GM12878 (cell line): ENCODE measurements at regions not wholly inside any gene's neighbourhood (a gene's known extent, or its start where the extent isn't known, plus 50 kb on each side); places are given as distances from the start of the nearest gene placed in this dataset.

Source experiments
- ATAC-seq: fragments of 200-7000 bp; cut with Tn5 transposase; 3 replicates; pipeline ENCODE4 v1.9.1; 2020; ENCODE audit warnings: mild to moderate bottlenecking, moderate library complexity
- BruUV-seq: library from RNA; stranded (reverse); fragments of 400-500 nt; replicated peaks from 2 replicates; lab custom pipeline; 2021; lab: Mats Ljungman, UMichigan
- CTCF ChIA-PET: fragments of 300-600 bp; sonication (Branson Sonifier 250); formaldehyde crosslinking; extraction: SDS; loops from one replicate; lab custom pipeline; 2021; ENCODE audit warnings: inconsistent platforms; lab: Yijun Ruan, JAX
- POLR2A ChIA-PET: fragments of 350-600 bp; formaldehyde crosslinking; extraction: SDS; loops from one replicate; lab custom pipeline; 2021; ENCODE audit warnings: inconsistent platforms; lab: Charles Lee
- RAD21 ChIA-PET: fragments of 300-600 bp; sonication (Branson Sonifier 250); formaldehyde crosslinking; loops from one replicate; lab custom pipeline; 2023; ENCODE audit warnings: antibody characterized with exemption; ENCODE audit not compliant: unreplicated experiment; lab: Charles Lee
- SMC1A ChIA-PET: fragments of 300-600 bp; sonication (Branson Sonifier 250); formaldehyde crosslinking; loops from one replicate; lab custom pipeline; 2023; ENCODE audit not compliant: unreplicated experiment, uncharacterized antibody; lab: Charles Lee
- DNase-seq: peaks from one replicate; pipeline ENCODE4 v3.0.0-alpha.2; 2011; ENCODE audit warnings: low read depth, low spot score
- FAIRE-seq: peaks from 3 replicates; lab custom pipeline; 2011; peaks lifted over from hg19 to GRCh38; lab: Jason Lieb, UNC
- H2AFZ ChIP-seq: 2 replicates; pipeline ENCODE4 v1.6.0; 2011; ENCODE audit warnings: low read depth, low read length, control low read depth; ENCODE audit not compliant: control insufficient read depth
- H3K27ac ChIP-seq: 2 replicates; pipeline ENCODE4 v1.5.1; 2011; ENCODE audit warnings: control low read depth; ENCODE audit not compliant: control insufficient read depth, insufficient read depth
- H3K27me3 ChIP-seq, 2 experiments: replicated peaks in 1 of 2; 2 replicates each; pipeline versions ENCODE4 v1.6.0 to v1.6.1; 2011; ENCODE audit warnings: low read length in 1 of 2; ENCODE audit not compliant: control insufficient read depth in 2 of 2, insufficient read depth in 2 of 2
- H3K36me3 ChIP-seq, 2 experiments: 2 replicates each; pipeline ENCODE4 v1.5.1; 2011; ENCODE audit warnings: low read length in 1 of 2; ENCODE audit not compliant: control insufficient read depth in 2 of 2, insufficient read depth in 2 of 2
- H3K4me1 ChIP-seq: 2 replicates; pipeline ENCODE4 v1.6.1; 2011; ENCODE audit warnings: mild to moderate bottlenecking, low read length, moderate library complexity, mixed read lengths; ENCODE audit not compliant: control insufficient read depth, insufficient read depth
- H3K4me2 ChIP-seq: 2 replicates; pipeline ENCODE4 v1.6.0; 2011; ENCODE audit warnings: control low read depth; ENCODE audit not compliant: control insufficient read depth, insufficient read depth
- H3K4me3 ChIP-seq: fragments of 200-600 bp; sonication (generic); 2 replicates; pipeline ENCODE4 v1.5.1; 2016
- H3K79me2 ChIP-seq: 2 replicates; pipeline ENCODE4 v1.6.0; 2011; ENCODE audit warnings: low read length; ENCODE audit not compliant: control insufficient read depth, insufficient read depth
- H3K9ac ChIP-seq: 2 replicates; pipeline ENCODE4 v1.8.0; 2011; ENCODE audit warnings: low read length, control low read depth, mixed read lengths; ENCODE audit not compliant: control insufficient read depth, insufficient read depth
- H3K9me3 ChIP-seq: replicated peaks from 3 replicates; pipeline ENCODE4 v1.5.1; 2011; ENCODE audit warnings: mild to moderate bottlenecking, low read length; ENCODE audit not compliant: control insufficient read depth, insufficient read depth
- H4K20me1 ChIP-seq: 2 replicates; pipeline ENCODE4 v1.6.0; 2011; ENCODE audit not compliant: control insufficient read depth, insufficient read depth
- BHLHE40 ChIP-seq, 2 experiments: fragments of 450-650 bp in 1 of 2; IDR thresholded peaks; 2 replicates each; pipeline ENCODE4 v1.6.1; 2011 to 2017; ENCODE audit warnings: low read depth in 2 of 2, borderline replicate concordance in 1 of 2, improper control_type of control experiment in 1 of 2, low read length in 1 of 2, mild to moderate bottlenecking in 1 of 2
- FOXK2 ChIP-seq: fragments of 450-650 bp; IDR thresholded peaks from 2 replicates; pipeline ENCODE4 v1.6.1; 2017; ENCODE audit warnings: mild to moderate bottlenecking, moderate library complexity
- HDAC2 ChIP-seq: fragments of 200-600 bp; sonication (generic); IDR thresholded peaks from 2 replicates; pipeline ENCODE4 v1.6.1; 2017
- MYB ChIP-seq: fragments of 150-350 bp; IDR thresholded peaks from 2 replicates; pipeline ENCODE4 v1.6.1; 2014; ENCODE audit warnings: mild to moderate bottlenecking, low read depth, low read length, borderline replicate concordance
- NFXL1 ChIP-seq: fragments of 450-650 bp; IDR thresholded peaks from 2 replicates; pipeline ENCODE4 v1.6.1; 2017; ENCODE audit warnings: antibody characterized with exemption, mild to moderate bottlenecking, borderline replicate concordance
- RB1 ChIP-seq: fragments of 450-650 bp; formaldehyde crosslinking; IDR thresholded peaks from 2 replicates; pipeline ENCODE4 v1.6.1; 2017; ENCODE audit warnings: mild to moderate bottlenecking, borderline replicate concordance
- RBBP5 ChIP-seq: fragments of 200-600 bp; sonication (generic); conservative IDR thresholded peaks from 2 replicates; pipeline ENCODE4 v1.6.1; 2016
- ZSCAN29 ChIP-seq: fragments of 450-650 bp; IDR thresholded peaks from 2 replicates; pipeline ENCODE4 v1.6.1; 2017; ENCODE audit warnings: mild to moderate bottlenecking, moderate library complexity
- in situ Hi-C: fragments of 300-500 bp; cut with MboI; formaldehyde crosslinking; loops from 9 replicates; pipeline ENCODE4 v1.14.3; 2018; ENCODE audit warnings: mixed read lengths
- intact Hi-C: fragments of 100-400 bp; cut with micrococcal nuclease; formaldehyde crosslinking; loops from one replicate; pipeline ENCODE4 v1.14.2; 2022; ENCODE audit not compliant: unreplicated experiment
- TF ChIP-seq, protein P1 (sequence below): fragments of 450-650 bp; IDR thresholded peaks from 2 replicates; pipeline ENCODE4 v1.6.1; 2017; ENCODE audit warnings: borderline replicate concordance
- TF ChIP-seq, protein P2 (sequence below), 3 experiments: IDR thresholded peaks in 2 of 3; conservative IDR thresholded peaks in 1 of 3; 2 replicates each; pipeline ENCODE4 v1.5.1; 2011; ENCODE audit warnings: low read depth in 3 of 3, low read length in 3 of 3, mild to moderate bottlenecking in 3 of 3, control low read depth in 2 of 3, moderate library complexity in 2 of 3, inconsistent platforms in 1 of 3, mixed read lengths in 1 of 3; ENCODE audit not compliant: control insufficient read depth in 2 of 3, insufficient read depth in 1 of 3; ENCODE audit errors: extremely low read depth in 1 of 3
- TF ChIP-seq, protein P3 (sequence below): fragments of 450-650 bp; IDR thresholded peaks from 2 replicates; pipeline ENCODE4 v1.6.1; 2017; ENCODE audit warnings: mild to moderate bottlenecking, low read depth, inconsistent platforms; ENCODE audit not compliant: poor library complexity, severe bottlenecking
- TF ChIP-seq, protein P4 (sequence below): IDR thresholded peaks from 2 replicates; pipeline ENCODE4 v1.6.1; 2012; ENCODE audit warnings: improper control_type of control experiment, low read depth, low read length; ENCODE audit not compliant: insufficient replicate concordance

DNA sequence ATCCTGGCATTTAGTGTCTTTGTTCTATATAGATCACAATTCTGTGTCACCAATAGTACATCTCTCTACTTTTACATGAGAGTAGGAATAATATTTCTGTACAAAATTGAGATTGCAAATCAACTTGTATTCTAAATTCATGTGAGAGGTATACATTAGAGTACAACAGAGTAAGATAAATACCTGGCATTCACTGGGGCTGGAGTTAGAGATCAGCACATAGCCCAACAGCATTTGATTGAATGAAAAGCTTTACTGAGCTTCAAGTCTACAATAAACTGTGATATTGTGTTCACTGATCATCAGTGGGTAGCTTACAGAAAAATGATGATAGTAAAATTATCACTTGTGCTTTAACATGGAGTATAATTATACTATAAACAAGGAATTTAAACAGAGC lies 1114.7 kb downstream of the REEP3 start:
- H3K27me3 ChIP-seq, result no peaks in the 10 kb centered on the region
- intact Hi-C loops (no loop called here), in situ Hi-C loops (no loop called here)
- DNase-seq (no peak), FAIRE-seq (no peak)
- no peak overlapping the region for H3K4me2 ChIP-seq
- H3K36me3 ChIP-seq, result no peaks in the 10 kb centered on the region
- no peaks in the 10 kb centered on the region for H3K4me1 ChIP-seq
- CTCF ChIA-PET, result no interaction called here
- H3K27ac ChIP-seq, result no peak overlapping the region
- SMC1A ChIA-PET, result no interaction called here
- H3K9ac ChIP-seq, result no peak overlapping the region
- no peak overlapping the region for H3K4me3 ChIP-seq
- TF ChIP-seq, protein P1, sequence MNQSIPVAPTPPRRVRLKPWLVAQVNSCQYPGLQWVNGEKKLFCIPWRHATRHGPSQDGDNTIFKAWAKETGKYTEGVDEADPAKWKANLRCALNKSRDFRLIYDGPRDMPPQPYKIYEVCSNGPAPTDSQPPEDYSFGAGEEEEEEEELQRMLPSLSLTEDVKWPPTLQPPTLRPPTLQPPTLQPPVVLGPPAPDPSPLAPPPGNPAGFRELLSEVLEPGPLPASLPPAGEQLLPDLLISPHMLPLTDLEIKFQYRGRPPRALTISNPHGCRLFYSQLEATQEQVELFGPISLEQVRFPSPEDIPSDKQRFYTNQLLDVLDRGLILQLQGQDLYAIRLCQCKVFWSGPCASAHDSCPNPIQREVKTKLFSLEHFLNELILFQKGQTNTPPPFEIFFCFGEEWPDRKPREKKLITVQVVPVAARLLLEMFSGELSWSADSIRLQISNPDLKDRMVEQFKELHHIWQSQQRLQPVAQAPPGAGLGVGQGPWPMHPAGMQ, result no peak
- TF ChIP-seq, protein P2, sequence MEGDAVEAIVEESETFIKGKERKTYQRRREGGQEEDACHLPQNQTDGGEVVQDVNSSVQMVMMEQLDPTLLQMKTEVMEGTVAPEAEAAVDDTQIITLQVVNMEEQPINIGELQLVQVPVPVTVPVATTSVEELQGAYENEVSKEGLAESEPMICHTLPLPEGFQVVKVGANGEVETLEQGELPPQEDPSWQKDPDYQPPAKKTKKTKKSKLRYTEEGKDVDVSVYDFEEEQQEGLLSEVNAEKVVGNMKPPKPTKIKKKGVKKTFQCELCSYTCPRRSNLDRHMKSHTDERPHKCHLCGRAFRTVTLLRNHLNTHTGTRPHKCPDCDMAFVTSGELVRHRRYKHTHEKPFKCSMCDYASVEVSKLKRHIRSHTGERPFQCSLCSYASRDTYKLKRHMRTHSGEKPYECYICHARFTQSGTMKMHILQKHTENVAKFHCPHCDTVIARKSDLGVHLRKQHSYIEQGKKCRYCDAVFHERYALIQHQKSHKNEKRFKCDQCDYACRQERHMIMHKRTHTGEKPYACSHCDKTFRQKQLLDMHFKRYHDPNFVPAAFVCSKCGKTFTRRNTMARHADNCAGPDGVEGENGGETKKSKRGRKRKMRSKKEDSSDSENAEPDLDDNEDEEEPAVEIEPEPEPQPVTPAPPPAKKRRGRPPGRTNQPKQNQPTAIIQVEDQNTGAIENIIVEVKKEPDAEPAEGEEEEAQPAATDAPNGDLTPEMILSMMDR (IDR thresholded peaks at IDR 0.05 in 2 of 3, conservative IDR thresholded peaks at IDR 0.05 in 1 of 3; ENCODE audit: control insufficient read depth in 2 of 3, extremely low read depth in 1 of 3, insufficient read depth in 1 of 3, low read depth in 3 of 3, low read length in 3 of 3), result no peak
- no peak for TF ChIP-seq RB1
- TF ChIP-seq, protein P3, sequence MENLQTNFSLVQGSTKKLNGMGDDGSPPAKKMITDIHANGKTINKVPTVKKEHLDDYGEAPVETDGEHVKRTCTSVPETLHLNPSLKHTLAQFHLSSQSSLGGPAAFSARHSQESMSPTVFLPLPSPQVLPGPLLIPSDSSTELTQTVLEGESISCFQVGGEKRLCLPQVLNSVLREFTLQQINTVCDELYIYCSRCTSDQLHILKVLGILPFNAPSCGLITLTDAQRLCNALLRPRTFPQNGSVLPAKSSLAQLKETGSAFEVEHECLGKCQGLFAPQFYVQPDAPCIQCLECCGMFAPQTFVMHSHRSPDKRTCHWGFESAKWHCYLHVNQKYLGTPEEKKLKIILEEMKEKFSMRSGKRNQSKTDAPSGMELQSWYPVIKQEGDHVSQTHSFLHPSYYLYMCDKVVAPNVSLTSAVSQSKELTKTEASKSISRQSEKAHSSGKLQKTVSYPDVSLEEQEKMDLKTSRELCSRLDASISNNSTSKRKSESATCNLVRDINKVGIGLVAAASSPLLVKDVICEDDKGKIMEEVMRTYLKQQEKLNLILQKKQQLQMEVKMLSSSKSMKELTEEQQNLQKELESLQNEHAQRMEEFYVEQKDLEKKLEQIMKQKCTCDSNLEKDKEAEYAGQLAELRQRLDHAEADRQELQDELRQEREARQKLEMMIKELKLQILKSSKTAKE, result no peak
- TF ChIP-seq FOXK2, result no peak
- TF ChIP-seq NFXL1, result no peak
- TF ChIP-seq BHLHE40 (IDR thresholded peaks at IDR 0.05; ENCODE audit: borderline replicate concordance in 1 of 2, low read depth in 2 of 2, low read length in 1 of 2), result no peak
- TF ChIP-seq RBBP5, result no peak
- no peak for TF ChIP-seq HDAC2
- TF ChIP-seq, protein P4, sequence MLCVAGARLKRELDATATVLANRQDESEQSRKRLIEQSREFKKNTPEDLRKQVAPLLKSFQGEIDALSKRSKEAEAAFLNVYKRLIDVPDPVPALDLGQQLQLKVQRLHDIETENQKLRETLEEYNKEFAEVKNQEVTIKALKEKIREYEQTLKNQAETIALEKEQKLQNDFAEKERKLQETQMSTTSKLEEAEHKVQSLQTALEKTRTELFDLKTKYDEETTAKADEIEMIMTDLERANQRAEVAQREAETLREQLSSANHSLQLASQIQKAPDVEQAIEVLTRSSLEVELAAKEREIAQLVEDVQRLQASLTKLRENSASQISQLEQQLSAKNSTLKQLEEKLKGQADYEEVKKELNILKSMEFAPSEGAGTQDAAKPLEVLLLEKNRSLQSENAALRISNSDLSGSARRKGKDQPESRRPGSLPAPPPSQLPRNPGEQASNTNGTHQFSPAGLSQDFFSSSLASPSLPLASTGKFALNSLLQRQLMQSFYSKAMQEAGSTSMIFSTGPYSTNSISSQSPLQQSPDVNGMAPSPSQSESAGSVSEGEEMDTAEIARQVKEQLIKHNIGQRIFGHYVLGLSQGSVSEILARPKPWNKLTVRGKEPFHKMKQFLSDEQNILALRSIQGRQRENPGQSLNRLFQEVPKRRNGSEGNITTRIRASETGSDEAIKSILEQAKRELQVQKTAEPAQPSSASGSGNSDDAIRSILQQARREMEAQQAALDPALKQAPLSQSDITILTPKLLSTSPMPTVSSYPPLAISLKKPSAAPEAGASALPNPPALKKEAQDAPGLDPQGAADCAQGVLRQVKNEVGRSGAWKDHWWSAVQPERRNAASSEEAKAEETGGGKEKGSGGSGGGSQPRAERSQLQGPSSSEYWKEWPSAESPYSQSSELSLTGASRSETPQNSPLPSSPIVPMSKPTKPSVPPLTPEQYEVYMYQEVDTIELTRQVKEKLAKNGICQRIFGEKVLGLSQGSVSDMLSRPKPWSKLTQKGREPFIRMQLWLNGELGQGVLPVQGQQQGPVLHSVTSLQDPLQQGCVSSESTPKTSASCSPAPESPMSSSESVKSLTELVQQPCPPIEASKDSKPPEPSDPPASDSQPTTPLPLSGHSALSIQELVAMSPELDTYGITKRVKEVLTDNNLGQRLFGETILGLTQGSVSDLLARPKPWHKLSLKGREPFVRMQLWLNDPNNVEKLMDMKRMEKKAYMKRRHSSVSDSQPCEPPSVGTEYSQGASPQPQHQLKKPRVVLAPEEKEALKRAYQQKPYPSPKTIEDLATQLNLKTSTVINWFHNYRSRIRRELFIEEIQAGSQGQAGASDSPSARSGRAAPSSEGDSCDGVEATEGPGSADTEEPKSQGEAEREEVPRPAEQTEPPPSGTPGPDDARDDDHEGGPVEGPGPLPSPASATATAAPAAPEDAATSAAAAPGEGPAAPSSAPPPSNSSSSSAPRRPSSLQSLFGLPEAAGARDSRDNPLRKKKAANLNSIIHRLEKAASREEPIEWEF, result no peak
- no peak for TF ChIP-seq ZSCAN29
- no peak for TF ChIP-seq MYB
- TF ChIP-seq, all 136 proteins: peak for 0
- Histone ChIP-seq H3K9me3 (no peaks in the 10 kb centered on the region), H4K20me1 (no peaks in the 10 kb centered on the region), H2AFZ (no peak overlapping the region), H3K79me2 (no peaks in the 10 kb centered on the region)
- no peak for ATAC-seq
- no TSS peak for BruUV-seq
- ChIA-PET POLR2A (no interaction called here), RAD21 (no interaction called here)
